KG1 (cell line): ENCODE measurements at regions not wholly inside any gene's neighbourhood (a gene's known extent, or its start where the extent isn't known, plus 50 kb on each side); places are given as distances from the start of the nearest gene placed in this dataset.
"Not testable (repeated sequence)": the region's sequence is repeated elsewhere in the genome, so short reads cannot be mapped to it uniquely, and the experiment has no call there.

Experiments used
- DNase-seq: peaks from one replicate; lab custom pipeline; 2025; lab: John Stamatoyannopoulos, UW

- no peak for DNase-seq
Observed at GRCh38 chr7:118801366-118801765, 576.9 kb downstream of the ANKRD7 start.

- no peak for DNase-seq
Observed at GRCh38 chr7:118802726-118803125, 578.2 kb downstream of the ANKRD7 start.

GRCh38 chr7:118826246-118826645, 601.7 kb downstream of the ANKRD7 start:
- no peak for DNase-seq

GRCh38 chr7:118836933-118837332, 612.4 kb downstream of the ANKRD7 start:
- DNase-seq = no peak

GRCh38 chr7:118839515-118839914, 615.0 kb downstream of the ANKRD7 start:
- no peak for DNase-seq

- DNase-seq = no peak
Observed at GRCh38 chr7:118843456-118843855, 619.0 kb downstream of the ANKRD7 start.

- DNase-seq = no peak
Observed at GRCh38 chr7:118844748-118845147, 620.2 kb downstream of the ANKRD7 start.

GRCh38 chr7:118845791-118846190, 621.3 kb downstream of the ANKRD7 start:
- no peak for DNase-seq

GRCh38 chr7:118846977-118847376, 622.5 kb downstream of the ANKRD7 start:
- no peak for DNase-seq

- no peak for DNase-seq
Observed at GRCh38 chr7:118855290-118855689, 630.8 kb downstream of the ANKRD7 start.

GRCh38 chr7:118858651-118859149, 634.2 kb downstream of the ANKRD7 start:
- DNase-seq = no peak

- no peak for DNase-seq
Observed at GRCh38 chr7:118861581-118861980, 637.1 kb downstream of the ANKRD7 start.

GRCh38 chr7:118862740-118863139, 638.2 kb downstream of the ANKRD7 start:
- DNase-seq = no peak

- no peak for DNase-seq
Observed at GRCh38 chr7:118863966-118864365, 639.5 kb downstream of the ANKRD7 start.

- DNase-seq = no peak
Observed at GRCh38 chr7:118867860-118868259, 643.4 kb downstream of the ANKRD7 start.

GRCh38 chr7:118869141-118869540, 644.6 kb downstream of the ANKRD7 start:
- not testable (repeated sequence) for DNase-seq

GRCh38 chr7:118870187-118870586, 645.7 kb downstream of the ANKRD7 start:
- no peak for DNase-seq

GRCh38 chr7:118872568-118872967, 648.1 kb downstream of the ANKRD7 start:
- DNase-seq = no peak

GRCh38 chr7:118877187-118877586, 652.7 kb downstream of the ANKRD7 start:
- DNase-seq = no peak

- DNase-seq = no peak
Observed at GRCh38 chr7:118878336-118878735, 653.8 kb downstream of the ANKRD7 start.

- DNase-seq = no peak
Observed at GRCh38 chr7:118898284-118898683, 673.8 kb downstream of the ANKRD7 start.

- no peak for DNase-seq
Observed at GRCh38 chr7:118902600-118902999, 678.1 kb downstream of the ANKRD7 start.

- DNase-seq = no peak
Observed at GRCh38 chr7:118907911-118908527, 683.5 kb downstream of the ANKRD7 start.

- DNase-seq = not testable (repeated sequence)
Observed at GRCh38 chr7:118916120-118916519, 691.6 kb downstream of the ANKRD7 start.
